Uterus (tissue), 3 donors: ENCODE measurements at regions not wholly inside any gene's neighbourhood (a gene's known extent, or its start where the extent isn't known, plus 50 kb on each side); places are given as distances from the start of the nearest gene placed in this dataset.

Source experiments
- DNase-seq, 2 donors: peaks; one replicate each; pipeline ENCODE4 v3.0.0-alpha.2; 2019 to 2020
- H3K27ac ChIP-seq, 2 donors: fragments of 200-600 bp; sonication (generic); 1 replicate in 1 of 2; 2 replicates in 1 of 2; pipeline ENCODE4 v1.5.1; 2016 to 2018
- H3K27me3 ChIP-seq, 2 donors: fragments of 200-600 bp; sonication (generic); one replicate each; pipeline ENCODE4 v1.5.1; 2018 to 2019; ENCODE audit warnings: control low read depth in 1 of 2
- H3K36me3 ChIP-seq, 2 donors: fragments of 200-600 bp; sonication (generic); one replicate each; pipeline ENCODE4 v1.5.1; 2019; ENCODE audit warnings: control low read depth in 1 of 2
- H3K4me1 ChIP-seq, 2 donors: fragments of 200-600 bp; sonication (generic); one replicate each; pipeline ENCODE4 v1.5.1; 2018 to 2019; ENCODE audit warnings: control low read depth in 1 of 2
- H3K4me3 ChIP-seq, 2 donors: fragments of 200-600 bp; sonication (generic); 1 replicate in 1 of 2; 2 replicates in 1 of 2; pipeline ENCODE4 v1.5.1; 2018 to 2019; ENCODE audit warnings: mild to moderate bottlenecking in 1 of 2
- H3K9me3 ChIP-seq, 2 donors: fragments of 200-600 bp; sonication (generic); one replicate each; pipeline ENCODE4 v1.5.1; 2019; ENCODE audit warnings: control low read depth in 1 of 2
- CTCF ChIP-seq, 4 experiments: fragments of 200-600 bp in 2 of 4; fragments of 450-650 bp in 2 of 4; sonication (generic) in 2 of 4; IDR thresholded peaks; one replicate each; pipeline ENCODE4 v1.5.1; 2016 to 2019; ENCODE audit warnings: antibody characterized with exemption in 4 of 4, mild to moderate bottlenecking in 2 of 4, moderate library complexity in 1 of 4
- POLR2A ChIP-seq, 2 donors: fragments of 450-650 bp; IDR thresholded peaks; one replicate each; pipeline ENCODE4 v1.6.1; 2016; ENCODE audit warnings: antibody characterized with exemption in 2 of 2, mild to moderate bottlenecking in 1 of 2, moderate library complexity in 1 of 2
- intact Hi-C: fragments of 100-400 bp; cut with DNase I; formaldehyde crosslinking; loops from one replicate; pipeline ENCODE4 v1.15.1; 2023; ENCODE audit warnings: low total_unique reads
- donor health status: DM: yes; HTN: yes; CAD: no.

DNA sequence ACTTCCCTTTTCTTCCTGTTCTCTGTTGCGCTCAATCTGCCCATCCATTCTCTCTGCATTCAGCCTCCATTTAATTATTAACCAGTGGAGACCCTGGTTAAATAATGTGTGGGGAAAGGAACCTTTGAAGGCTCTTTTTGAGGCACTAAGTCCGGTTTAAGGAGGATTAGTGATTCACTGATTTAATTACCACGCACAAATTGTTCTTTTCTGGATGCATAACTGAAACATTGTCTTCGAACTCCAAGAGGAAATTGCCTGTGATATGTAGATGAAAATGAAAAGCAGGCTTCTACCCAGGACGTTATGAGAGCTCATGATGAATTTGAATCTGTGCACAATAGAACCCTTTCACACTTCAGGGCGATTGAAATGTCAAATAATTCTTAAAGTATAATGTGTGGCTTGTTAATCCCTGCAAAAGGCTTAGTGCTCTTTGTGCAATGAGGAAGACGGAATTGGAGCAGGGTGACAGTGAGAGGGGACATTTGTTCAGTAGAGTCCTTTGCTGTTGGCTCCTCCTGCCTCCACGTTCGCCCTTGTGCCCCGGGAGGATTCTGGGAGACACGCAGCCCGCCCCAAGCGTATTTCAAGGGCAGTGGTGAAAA, 51.1 kb upstream of the ZNF236 start:
- TF ChIP-seq CTCF (IDR thresholded peaks at IDR 0.05), result no peak
- no peak for TF ChIP-seq POLR2A (IDR thresholded peaks at IDR 0.05)
- no peaks in the 10 kb centered on the region for H3K36me3 ChIP-seq
- H3K4me1 ChIP-seq, result no peaks in the 10 kb centered on the region
- H3K9me3 ChIP-seq, result no peaks in the 10 kb centered on the region
- DNase-seq, result no peak
- H3K4me3 ChIP-seq, result no peak overlapping the region
- H3K27ac ChIP-seq, result no peak overlapping the region
- no peaks in the 10 kb centered on the region for H3K27me3 ChIP-seq
- intact Hi-C loops, result no loop called here

GRCh38 chr18:76767954-76768353, 54.4 kb upstream of the ZNF236 start:
- Histone ChIP-seq H3K9me3 (no peaks in the 10 kb centered on the region), H3K4me1 (no peaks in the 10 kb centered on the region), H3K27ac (no peak overlapping the region), H3K27me3 (no peaks in the 10 kb centered on the region), H3K4me3 (no peak overlapping the region), H3K36me3 (no peaks in the 10 kb centered on the region)
- no peak for TF ChIP-seq POLR2A (IDR thresholded peaks at IDR 0.05)
- TF ChIP-seq CTCF (IDR thresholded peaks at IDR 0.05), result no peak
- intact Hi-C loops, result no loop called here
- DNase-seq, result no peak

DNA sequence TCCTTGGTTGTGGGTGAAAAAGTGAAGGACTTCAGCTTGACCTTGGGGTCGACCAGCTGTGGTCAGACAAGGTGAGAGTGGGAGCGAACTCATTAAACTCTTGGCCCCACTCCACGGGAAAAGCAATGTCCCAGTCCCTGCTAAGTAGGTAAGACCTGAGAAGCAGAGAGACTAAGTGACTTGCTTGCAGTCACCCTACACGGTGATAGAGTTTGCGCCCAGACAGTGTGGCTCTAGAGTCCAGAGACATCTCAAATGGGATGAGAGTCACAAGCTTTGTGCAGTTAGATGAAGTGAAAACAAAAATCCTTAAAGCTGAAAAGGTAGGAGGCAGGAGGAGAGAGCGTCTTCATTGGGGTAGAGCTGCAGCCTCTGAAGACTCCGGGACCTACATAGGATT, 55.9 kb upstream of the ZNF236 start:
- no peak for DNase-seq
- intact Hi-C loops, result no loop called here
- Histone ChIP-seq H3K36me3 (no peaks in the 10 kb centered on the region), H3K4me3 (no peak overlapping the region), H3K27me3 (no peaks in the 10 kb centered on the region), H3K9me3 (no peaks in the 10 kb centered on the region), H3K4me1 (no peaks in the 10 kb centered on the region), H3K27ac (no peak overlapping the region)
- no peak for TF ChIP-seq POLR2A (IDR thresholded peaks at IDR 0.05)
- no peak for TF ChIP-seq CTCF (IDR thresholded peaks at IDR 0.05)

DNA sequence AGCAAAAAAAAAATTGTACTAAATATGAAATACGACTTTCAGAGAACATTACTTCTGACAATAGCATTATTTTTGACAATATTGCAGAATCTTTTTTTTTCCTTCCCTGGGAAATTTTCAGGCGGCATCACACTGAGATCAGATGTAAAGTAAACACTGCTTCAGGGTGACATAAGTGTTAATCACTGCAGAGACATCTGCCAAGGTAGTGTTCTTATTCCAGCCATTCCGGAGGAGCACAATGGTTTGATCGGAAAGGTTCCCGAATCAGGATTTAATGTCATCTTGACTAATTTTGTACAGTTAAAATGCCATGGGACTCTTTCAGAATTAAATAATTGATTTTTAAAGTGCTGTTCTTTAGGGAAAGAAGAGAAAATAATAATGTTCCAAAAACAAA, 56.7 kb upstream of the ZNF236 start:
- H3K36me3 ChIP-seq, result no peaks in the 10 kb centered on the region
- DNase-seq, result no peak
- intact Hi-C loops, result no loop called here
- H3K4me3 ChIP-seq, result no peak overlapping the region
- no peak for TF ChIP-seq POLR2A (IDR thresholded peaks at IDR 0.05)
- TF ChIP-seq CTCF (IDR thresholded peaks at IDR 0.05), result no peak
- no peaks in the 10 kb centered on the region for H3K27me3 ChIP-seq
- H3K4me1 ChIP-seq, result no peaks in the 10 kb centered on the region
- no peaks in the 10 kb centered on the region for H3K9me3 ChIP-seq
- H3K27ac ChIP-seq, result no peak overlapping the region

DNA sequence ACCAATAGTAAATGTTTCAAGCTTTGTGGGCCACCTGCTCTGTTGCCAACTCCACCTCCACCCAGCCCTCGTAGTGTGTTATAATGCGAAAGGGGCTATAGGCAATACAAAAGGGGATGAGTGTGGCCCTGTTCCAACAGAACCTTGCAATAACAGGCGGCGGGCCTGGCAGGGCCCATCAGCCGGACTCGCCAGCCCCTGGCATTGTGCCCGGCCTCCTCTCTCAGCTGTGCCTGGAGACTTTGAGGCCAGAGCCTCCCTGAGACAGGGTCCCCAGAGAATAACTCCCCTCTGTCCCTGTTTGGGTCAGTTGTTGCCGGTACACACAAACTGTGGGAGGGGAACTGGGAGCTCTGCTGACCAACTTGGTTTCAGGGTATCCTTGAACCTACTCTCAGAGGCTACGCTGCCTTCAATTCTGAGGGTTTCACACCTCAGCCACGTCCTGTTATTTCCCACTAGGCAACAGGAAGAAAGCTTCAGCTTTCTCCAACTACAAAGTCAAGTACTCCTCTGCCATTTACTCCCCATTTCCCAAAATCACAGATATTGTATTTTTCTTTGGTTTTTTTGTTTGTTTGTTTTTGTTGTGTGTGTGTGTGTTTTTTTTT, 58.0 kb upstream of the ZNF236 start:
- Histone ChIP-seq H3K27ac (no peak overlapping the region), H3K4me3 (no peak overlapping the region), H3K4me1 (no peaks in the 10 kb centered on the region), H3K27me3 (no peaks in the 10 kb centered on the region), H3K9me3 (no peaks in the 10 kb centered on the region), H3K36me3 (no peaks in the 10 kb centered on the region)
- TF ChIP-seq CTCF (IDR thresholded peaks at IDR 0.05) (no peak), POLR2A (IDR thresholded peaks at IDR 0.05) (no peak)
- no peak for DNase-seq
- intact Hi-C loops, result no loop called here
